Ishikawa (cell line): ENCODE measurements at regions not wholly inside any gene's neighbourhood (a gene's known extent, or its start where the extent isn't known, plus 50 kb on each side); places are given as distances from the start of the nearest gene placed in this dataset.

Source experiments
- EP300 ChIP-seq: IDR thresholded peaks from 2 replicates; pipeline ENCODE4 v1.6.1; 2012; ENCODE audit warnings: borderline replicate concordance
- MAX ChIP-seq: IDR thresholded peaks from 2 replicates; pipeline ENCODE4 v1.6.1; 2012
- NFIC ChIP-seq: IDR thresholded peaks from 2 replicates; pipeline ENCODE4 v1.6.1; 2012
- RAD21 ChIP-seq: IDR thresholded peaks from 2 replicates; pipeline ENCODE4 v1.6.1; 2012; ENCODE audit warnings: low read depth
- REST ChIP-seq: IDR thresholded peaks from 2 replicates; pipeline ENCODE4 v1.6.1; 2012; ENCODE audit warnings: low read depth, mild to moderate bottlenecking
- TAF1 ChIP-seq: IDR thresholded peaks from 2 replicates; pipeline ENCODE4 v1.6.1; 2012; ENCODE audit warnings: low read depth, mild to moderate bottlenecking
- TEAD4 ChIP-seq: IDR thresholded peaks from 2 replicates; pipeline ENCODE4 v1.6.1; 2012
- USF1 ChIP-seq: IDR thresholded peaks from 2 replicates; pipeline ENCODE4 v1.6.1; 2012
- YY1 ChIP-seq: IDR thresholded peaks from 2 replicates; pipeline ENCODE4 v1.6.1; 2012; ENCODE audit warnings: low read depth

GRCh38 chr1:29757866-29758780 lies 521.8 kb downstream of the PTPRU start:
- TF ChIP-seq MAX, result no peak
- no peak for TF ChIP-seq TEAD4
- no peak for TF ChIP-seq TAF1
- no peak for TF ChIP-seq REST
- TF ChIP-seq NFIC, result no peak
- no peak for TF ChIP-seq YY1
- TF ChIP-seq USF1, result no peak
- no peak for TF ChIP-seq RAD21
- no peak for TF ChIP-seq EP300
